CD14-positive monocyte (primary cell): ENCODE measurements at regions not wholly inside any gene's neighbourhood (a gene's known extent, or its start where the extent isn't known, plus 50 kb on each side); places are given as distances from the start of the nearest gene placed in this dataset.

ENCODE experiments used
- DNase-seq, 3 donors: peaks; one replicate each; pipeline ENCODE4 v3.0.0-alpha.2; 2011 to 2022
- H2AFZ ChIP-seq: 2 replicates; pipeline ENCODE4 v1.6.0; 2012; ENCODE audit warnings: mild to moderate bottlenecking, low read depth, low read length, inconsistent platforms; ENCODE audit not compliant: insufficient read depth, poor library complexity, severe bottlenecking
- H3K27ac ChIP-seq, 2 donors: 1 replicate in 1 of 2; 2 replicates in 1 of 2; pipeline ENCODE4 v1.5.1; 2012 to 2013; ENCODE audit warnings: low read length in 2 of 2, control low read depth in 1 of 2, inconsistent platforms in 1 of 2, low read depth in 1 of 2, mild to moderate bottlenecking in 1 of 2
- H3K27me3 ChIP-seq, 2 donors: one replicate each; pipeline versions ENCODE4 v1.6.0 to v1.6.1; 2011 to 2013; ENCODE audit warnings: low read length in 2 of 2; ENCODE audit not compliant: control insufficient read depth in 2 of 2, insufficient read depth in 2 of 2
- H3K36me3 ChIP-seq, 2 donors: replicated peaks in 1 of 2; 1 replicate in 1 of 2; 2 replicates in 1 of 2; pipeline versions ENCODE4 v1.5.1 to v1.6.1; 2012 to 2013; ENCODE audit warnings: low read length in 2 of 2, control low read depth in 1 of 2, inconsistent platforms in 1 of 2, mild to moderate bottlenecking in 1 of 2; ENCODE audit not compliant: insufficient read depth in 2 of 2, control insufficient read depth in 1 of 2
- H3K4me1 ChIP-seq, 2 donors: 1 replicate in 1 of 2; 2 replicates in 1 of 2; pipeline versions ENCODE4 v1.5.1 to v1.6.1; 2012 to 2013; ENCODE audit warnings: low read length in 2 of 2, control low read depth in 1 of 2, inconsistent platforms in 1 of 2, mild to moderate bottlenecking in 1 of 2, moderate library complexity in 1 of 2; ENCODE audit not compliant: insufficient read depth in 2 of 2, control insufficient read depth in 1 of 2
- H3K4me2 ChIP-seq: replicated peaks from 2 replicates; pipeline ENCODE3; 2012; ENCODE audit warnings: low read length, moderate library complexity, mild to moderate bottlenecking; ENCODE audit not compliant: poor library complexity, severe bottlenecking; ENCODE audit errors: extremely low read depth
- H3K4me3 ChIP-seq, 3 experiments: fragments of 200-600 bp in 1 of 3; sonication (generic) in 1 of 3; replicated peaks in 1 of 3; 1 replicate in 2 of 3; 2 replicates in 1 of 3; pipeline ENCODE4 v1.5.1; 2011 to 2013; ENCODE audit warnings: low read length in 3 of 3, mild to moderate bottlenecking in 3 of 3, control low read depth in 2 of 3, low read depth in 2 of 3, inconsistent platforms in 1 of 3, moderate library complexity in 1 of 3
- H3K79me2 ChIP-seq: 2 replicates; pipeline ENCODE4 v1.6.0; 2012; ENCODE audit warnings: mild to moderate bottlenecking, control low read depth, inconsistent platforms, low read length, moderate library complexity; ENCODE audit not compliant: insufficient read depth
- H3K9ac ChIP-seq: 2 replicates; pipeline ENCODE4 v1.6.0; 2017; ENCODE audit warnings: low read length, mild to moderate bottlenecking; ENCODE audit not compliant: insufficient read depth, poor library complexity, severe bottlenecking
- H3K9me3 ChIP-seq, 2 donors: replicated peaks in 1 of 2; 1 replicate in 1 of 2; 2 replicates in 1 of 2; pipeline versions ENCODE4 v1.5.1 to v1.6.1; 2012 to 2013; ENCODE audit warnings: low read length in 2 of 2, control low read depth in 1 of 2; ENCODE audit not compliant: control insufficient read depth in 1 of 2, insufficient read depth in 1 of 2
- H4K20me1 ChIP-seq: 2 replicates; pipeline ENCODE4 v1.6.0; 2012; ENCODE audit warnings: mild to moderate bottlenecking, low read length, control low read depth, moderate library complexity; ENCODE audit not compliant: insufficient read depth
- H3K27ac Mint-ChIP-seq, 7 donors: one replicate each; pipeline ENCODE4 v1.8.0; 2020; ENCODE audit warnings: mild to moderate bottlenecking in 7 of 7, mixed read lengths in 7 of 7, moderate library complexity in 6 of 7, inconsistent platforms in 2 of 7
- H3K27me3 Mint-ChIP-seq, 3 donors: one replicate each; pipeline ENCODE4 v1.8.0; 2021 to 2022; ENCODE audit warnings: low read depth in 3 of 3, mild to moderate bottlenecking in 3 of 3, mixed read lengths in 3 of 3, moderate library complexity in 3 of 3, inconsistent platforms in 1 of 3
- H3K36me3 Mint-ChIP-seq, 2 donors: one replicate each; pipeline ENCODE4 v1.8.0; 2020; ENCODE audit warnings: mixed read lengths in 2 of 2, inconsistent platforms in 1 of 2, mild to moderate bottlenecking in 1 of 2
- H3K4me1 Mint-ChIP-seq: one replicate; pipeline ENCODE4 v1.8.0; 2020; ENCODE audit warnings: mild to moderate bottlenecking, mixed read lengths
- H3K4me3 Mint-ChIP-seq, 2 donors: one replicate each; pipeline ENCODE4 v1.8.0; 2020; ENCODE audit warnings: mild to moderate bottlenecking in 2 of 2, mixed read lengths in 2 of 2, moderate library complexity in 1 of 2
- H3K9me3 Mint-ChIP-seq, 7 donors: one replicate each; pipeline ENCODE4 v1.8.0; 2020 to 2022; ENCODE audit warnings: mixed read lengths in 7 of 7, mild to moderate bottlenecking in 6 of 7, moderate library complexity in 6 of 7, inconsistent platforms in 2 of 7
- CTCF ChIP-seq: fragments of 200-600 bp; IDR thresholded peaks from one replicate; pipeline ENCODE4 v1.8.0; 2022; ENCODE audit warnings: antibody characterized with exemption, mild to moderate bottlenecking
- WGBS: methylation state at CpG from one replicate; pipeline ENCODE4 v1.1.5; 2013; ENCODE audit warnings: missing lambda C conversion rate; ENCODE audit not compliant: insufficient coverage; 5-methylcytosine and 5-hydroxymethylcytosine counted together
- intact Hi-C, 2 donors: fragments of 100-400 bp; cut with micrococcal nuclease; formaldehyde crosslinking; loops; one replicate each; pipeline versions ENCODE4 v1.15.0 to v1.15.1; 2023

GRCh38 chr1:29520571-29521437, 284.5 kb downstream of the PTPRU start:
- Mint-ChIP-seq H3K4me1 (no peaks in the 10 kb centered on the region), H3K27me3 (peaks cover 3 to 9% (median 5%) of the 10 kb centered on the region in 3 donors), H3K9me3 (peaks cover 0 to 5% (median 1%) of the 10 kb centered on the region in 7 donors), H3K27ac (no peak overlapping the region), H3K4me3 (no peak overlapping the region), H3K36me3 (no peaks in the 10 kb centered on the region)
- WGBS: 82% methylated on average over 4 of the region's 11 CpGs
- no peak for DNase-seq
- no peaks in the 10 kb centered on the region for H3K36me3 ChIP-seq
- no peaks in the 10 kb centered on the region for H3K79me2 ChIP-seq
- no peak overlapping the region for H3K9ac ChIP-seq
- H3K27me3 ChIP-seq: no peaks in the 10 kb centered on the region
- H3K4me3 ChIP-seq: no peak overlapping the region
- no peak for TF ChIP-seq CTCF
- no peak overlapping the region for H3K4me2 ChIP-seq
- intact Hi-C loops: no loop called here
- no peak overlapping the region for H2AFZ ChIP-seq
- no peaks in the 10 kb centered on the region for H3K4me1 ChIP-seq
- no peaks in the 10 kb centered on the region for H4K20me1 ChIP-seq
- no peaks in the 10 kb centered on the region for H3K9me3 ChIP-seq
- H3K27ac ChIP-seq: no peak overlapping the region

GRCh38 chr1:29519788-29520110, 283.4 kb downstream of the PTPRU start:
- Histone ChIP-seq H3K36me3 (no peaks in the 10 kb centered on the region), H3K4me1 (no peaks in the 10 kb centered on the region), H3K4me2 (no peak overlapping the region), H3K27ac (no peak overlapping the region), H3K4me3 (no peak overlapping the region), H3K9me3 (no peaks in the 10 kb centered on the region), H3K27me3 (no peaks in the 10 kb centered on the region), H3K9ac (no peak overlapping the region), H2AFZ (no peak overlapping the region), H4K20me1 (no peaks in the 10 kb centered on the region), H3K79me2 (no peaks in the 10 kb centered on the region)
- Mint-ChIP-seq H3K27me3 (peaks cover 3 to 10% (median 7%) of the 10 kb centered on the region in 3 donors), H3K27ac (no peak overlapping the region), H3K36me3 (no peaks in the 10 kb centered on the region), H3K4me1 (no peaks in the 10 kb centered on the region), H3K9me3 (peaks cover 0 to 5% (median 1%) of the 10 kb centered on the region in 7 donors), H3K4me3 (no peak overlapping the region)
- TF ChIP-seq CTCF: no peak
- WGBS: 83% methylated on average over 2 of the region's 8 CpGs
- intact Hi-C loops: no loop called here
- DNase-seq: no peak
